Left forelimb (tissue), 1 donor: ENCODE measurements at regions not wholly inside any gene's neighbourhood (a gene's known extent, or its start where the extent isn't known, plus 50 kb on each side); places are given as distances from the start of the nearest gene placed in this dataset.
"Not testable (repeated sequence)": the region's sequence is repeated elsewhere in the genome, so short reads cannot be mapped to it uniquely, and the experiment has no call there.

Source experiments
- DNase-seq: peaks from one replicate; pipeline ENCODE4 v3.0.0-alpha.2; 2018; ENCODE audit warnings: low spot score

DNA sequence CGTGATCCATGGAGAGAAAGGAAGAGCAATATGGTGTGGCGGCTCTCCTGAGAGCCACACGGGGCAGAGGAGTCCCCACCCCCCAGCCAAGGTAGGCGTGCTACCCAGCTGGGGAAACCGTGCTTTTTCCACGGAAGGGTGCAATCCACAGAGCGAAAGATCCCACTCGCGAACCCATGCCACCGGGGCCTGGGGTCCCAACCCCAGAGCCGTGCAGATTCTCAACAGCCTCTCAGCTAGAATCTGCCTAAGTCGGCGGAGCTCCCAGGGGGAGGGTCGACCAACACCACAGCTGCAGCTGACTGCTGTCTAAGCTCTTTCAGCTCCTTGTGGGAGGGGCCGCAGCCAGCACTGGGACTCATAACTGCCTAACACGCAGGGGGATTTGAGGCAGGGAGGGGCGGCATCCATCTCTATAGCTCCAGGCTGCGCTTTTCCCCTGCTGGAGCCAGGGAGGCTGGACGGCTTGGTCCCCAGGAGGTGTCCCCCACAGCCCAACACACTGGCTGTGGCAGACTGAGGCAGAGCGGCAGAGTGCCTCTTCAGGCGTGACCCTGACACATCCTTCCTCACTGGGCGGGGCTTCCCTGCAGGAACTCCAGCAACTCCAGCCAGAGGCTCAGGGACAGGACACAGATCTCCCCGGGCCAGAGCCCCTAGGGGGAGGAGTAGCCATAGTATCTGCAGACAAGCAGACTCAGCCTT is 107.6 kb upstream of the ZBTB20 start:
- DNase-seq: no peak

DNA sequence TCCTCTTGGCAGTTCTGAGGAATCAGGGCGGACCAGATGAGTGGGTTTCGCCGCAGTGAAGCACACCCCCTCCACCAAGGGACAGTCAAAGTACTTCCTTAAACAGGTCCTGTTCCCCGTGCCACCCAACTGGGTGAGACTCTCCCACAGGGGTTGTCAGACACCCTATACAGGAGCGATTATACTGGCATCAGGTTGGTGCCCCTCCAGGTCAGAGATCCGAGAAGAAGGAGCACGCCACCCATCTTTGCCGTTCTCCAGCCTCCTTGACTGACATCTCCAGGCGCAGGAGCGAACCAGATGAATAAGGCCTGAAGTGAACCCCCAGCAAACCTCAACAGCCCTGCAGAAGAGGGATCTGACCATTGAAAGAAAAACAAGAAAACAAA is 108.1 kb upstream of the ZBTB20 start:
- no peak for DNase-seq

DNA sequence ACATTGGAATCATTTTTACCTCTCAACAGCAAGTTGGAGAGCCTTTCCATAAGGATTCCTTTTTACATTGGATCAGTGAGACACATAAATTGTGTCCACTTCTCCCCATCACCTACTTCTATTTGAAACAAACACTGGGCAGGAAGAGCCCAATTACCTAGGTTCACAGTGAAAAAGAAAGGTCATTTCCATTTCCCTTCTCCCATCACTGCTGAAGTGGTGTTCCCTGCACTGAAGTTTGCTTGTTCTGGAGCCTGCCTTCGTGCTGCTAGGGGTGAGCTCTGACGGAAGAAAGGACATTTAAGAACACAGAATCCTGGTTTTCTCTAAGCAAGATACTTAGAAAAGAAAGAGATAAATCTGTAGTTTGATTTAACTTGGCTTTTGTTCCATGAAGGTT is 123.8 kb upstream of the ZBTB20 start:
- DNase-seq: no peak

DNA sequence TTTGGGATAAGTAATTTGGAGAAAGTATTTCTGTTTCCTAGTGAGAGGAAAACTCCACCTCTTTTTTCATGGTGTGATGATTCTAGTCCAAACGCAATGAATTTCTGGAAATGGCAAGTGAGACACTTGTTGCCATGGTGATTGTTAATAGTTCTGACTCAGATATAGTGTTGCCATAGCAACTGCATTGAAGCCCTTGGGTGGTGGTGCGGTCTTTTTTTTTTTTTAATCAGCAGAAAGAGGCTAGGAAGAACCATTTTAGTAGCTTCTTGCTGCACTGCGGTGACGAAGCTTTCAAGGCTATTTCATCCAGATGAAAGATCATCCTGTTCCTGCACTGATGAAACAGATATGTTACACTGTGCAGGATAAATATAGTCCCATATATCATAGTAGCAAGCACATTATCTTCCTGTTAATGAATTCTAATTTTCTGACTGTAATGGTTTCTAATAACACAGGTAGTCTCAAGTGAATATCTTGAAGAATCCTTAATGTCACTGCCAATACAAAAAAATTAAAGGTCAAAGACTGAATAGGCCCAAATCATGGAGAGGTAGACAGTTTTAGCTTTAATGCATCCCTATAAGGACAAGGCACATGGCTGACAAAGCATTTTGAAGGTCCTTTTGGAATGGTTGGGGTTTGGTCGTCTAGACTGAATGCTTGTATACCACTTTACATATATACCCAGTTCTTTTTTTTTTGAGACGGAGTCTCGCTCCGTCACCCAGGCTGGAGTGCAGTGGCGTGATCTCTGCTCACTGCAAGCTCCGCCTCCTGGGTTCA is 125.1 kb upstream of the ZBTB20 start:
- DNase-seq: no peak

DNA sequence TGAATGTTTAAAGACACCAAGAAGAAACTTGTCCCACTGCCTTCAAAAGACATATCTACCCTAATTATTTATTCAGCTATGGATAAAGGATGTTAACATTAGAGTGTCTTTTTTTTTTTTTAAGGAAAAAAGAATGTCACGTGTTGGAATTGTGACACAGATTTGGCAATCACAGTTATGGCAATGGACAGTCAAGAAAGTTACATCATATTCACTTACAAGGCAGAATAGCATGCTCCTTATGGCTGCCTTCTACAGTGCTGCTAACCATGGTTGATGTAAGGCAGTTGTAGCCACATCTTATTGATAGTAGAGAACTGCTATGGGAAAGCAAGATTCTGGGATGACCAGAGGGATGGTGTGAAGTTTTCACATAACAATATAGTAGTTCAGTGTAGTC is 128.8 kb upstream of the ZBTB20 start:
- no peak for DNase-seq

DNA sequence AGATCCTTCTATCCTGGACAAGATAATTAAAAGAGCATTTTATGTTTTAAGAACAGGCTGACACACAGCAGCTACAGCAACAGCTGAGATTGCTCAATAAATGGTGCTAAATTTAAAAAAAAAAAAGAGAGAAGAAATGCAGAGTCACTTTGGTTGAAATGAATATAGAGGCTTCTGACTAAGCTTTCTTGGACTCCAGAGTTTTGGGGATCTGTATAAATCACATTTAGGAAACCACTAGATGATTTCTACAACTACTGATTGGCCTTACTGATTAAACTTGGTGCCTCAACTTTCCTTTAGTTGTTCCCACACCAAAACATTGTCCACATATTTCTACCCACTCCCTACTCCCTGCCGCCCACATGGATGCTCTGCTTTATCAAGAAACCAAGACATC is 132.9 kb upstream of the ZBTB20 start:
- DNase-seq: no peak

DNA sequence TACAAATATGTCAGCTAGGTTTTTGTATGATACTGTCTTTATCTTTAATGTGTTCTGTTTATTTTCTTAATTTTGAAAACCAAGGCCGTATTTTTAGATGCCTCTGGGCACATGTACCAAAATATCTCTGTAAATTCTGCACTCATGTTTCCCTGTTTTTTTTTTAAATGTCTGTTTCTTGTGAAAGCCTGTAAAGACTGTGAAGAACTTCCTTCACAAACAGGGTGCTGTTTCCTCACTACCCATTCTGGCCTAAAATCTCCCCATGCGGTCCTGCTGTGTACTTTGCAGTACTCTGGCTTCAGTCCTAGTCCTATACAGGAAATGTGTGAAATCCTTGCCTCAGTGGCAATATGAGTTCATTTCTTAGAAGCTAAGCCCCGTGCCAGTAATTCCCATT is 133.4 kb upstream of the ZBTB20 start:
- DNase-seq: no peak

DNA sequence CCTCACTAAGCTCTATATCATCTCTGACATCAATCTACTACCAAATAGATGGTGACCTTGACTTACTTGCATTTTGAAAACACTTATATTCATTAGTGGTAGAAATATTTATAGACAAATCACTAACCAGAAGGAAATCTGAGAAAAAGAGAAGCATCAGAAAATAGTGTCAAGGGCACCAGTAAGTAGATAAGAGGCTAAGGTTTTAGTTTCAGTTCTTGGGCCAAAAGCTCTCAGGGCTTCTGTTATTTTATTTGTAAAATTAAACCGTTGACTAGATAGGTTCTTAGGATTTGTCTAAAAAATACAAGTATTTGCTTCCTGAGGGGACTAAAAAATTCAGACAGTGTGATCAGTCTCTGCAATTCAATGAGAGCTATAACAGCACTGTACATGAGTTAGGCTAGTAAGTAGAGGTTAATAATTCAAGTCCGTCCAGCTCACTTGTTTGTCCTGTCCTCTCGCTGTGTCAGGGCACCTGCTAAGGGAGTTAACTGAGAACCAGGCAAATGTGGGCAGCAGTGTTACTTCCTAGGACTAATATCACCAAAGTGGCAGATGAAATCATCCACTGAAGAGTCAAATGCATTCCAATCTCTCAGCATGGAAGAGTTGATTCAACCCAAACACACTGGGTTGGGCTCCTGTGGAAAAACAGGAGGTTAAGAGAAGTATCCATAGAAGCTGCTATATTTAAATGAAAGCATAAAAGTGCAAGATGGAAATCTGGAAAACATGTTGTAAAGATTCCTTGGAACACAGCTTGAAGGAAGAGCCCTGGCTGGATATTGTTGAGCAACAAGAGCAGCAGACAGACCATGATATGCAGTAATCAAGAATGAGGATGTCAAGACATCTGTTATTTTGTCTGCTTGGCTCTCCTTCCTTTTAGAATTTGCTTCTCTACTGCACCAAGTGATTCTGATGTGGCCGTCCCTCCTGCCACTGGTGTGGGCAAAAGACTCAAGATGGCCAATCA is 134.9 kb upstream of the ZBTB20 start:
- no peak for DNase-seq

DNA sequence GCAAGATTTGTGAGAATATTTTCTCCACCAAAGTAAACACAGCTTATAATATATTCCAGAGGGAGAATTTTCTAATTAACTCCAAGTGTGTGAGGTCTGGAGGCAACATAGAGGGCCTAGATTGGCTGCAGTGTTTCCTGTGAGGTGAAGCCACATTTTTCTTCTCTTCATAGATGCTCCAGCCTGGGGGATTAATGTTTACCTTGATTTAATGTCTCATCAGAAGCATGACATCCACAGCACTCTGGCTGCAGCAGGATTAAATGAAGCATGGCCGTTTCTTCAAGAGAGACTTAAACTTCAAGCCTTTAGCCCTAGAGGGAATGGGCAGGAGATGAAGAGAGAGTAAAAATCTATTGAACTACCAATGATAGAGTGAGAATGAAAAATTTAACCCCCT is 137.9 kb upstream of the ZBTB20 start:
- no peak for DNase-seq

DNA sequence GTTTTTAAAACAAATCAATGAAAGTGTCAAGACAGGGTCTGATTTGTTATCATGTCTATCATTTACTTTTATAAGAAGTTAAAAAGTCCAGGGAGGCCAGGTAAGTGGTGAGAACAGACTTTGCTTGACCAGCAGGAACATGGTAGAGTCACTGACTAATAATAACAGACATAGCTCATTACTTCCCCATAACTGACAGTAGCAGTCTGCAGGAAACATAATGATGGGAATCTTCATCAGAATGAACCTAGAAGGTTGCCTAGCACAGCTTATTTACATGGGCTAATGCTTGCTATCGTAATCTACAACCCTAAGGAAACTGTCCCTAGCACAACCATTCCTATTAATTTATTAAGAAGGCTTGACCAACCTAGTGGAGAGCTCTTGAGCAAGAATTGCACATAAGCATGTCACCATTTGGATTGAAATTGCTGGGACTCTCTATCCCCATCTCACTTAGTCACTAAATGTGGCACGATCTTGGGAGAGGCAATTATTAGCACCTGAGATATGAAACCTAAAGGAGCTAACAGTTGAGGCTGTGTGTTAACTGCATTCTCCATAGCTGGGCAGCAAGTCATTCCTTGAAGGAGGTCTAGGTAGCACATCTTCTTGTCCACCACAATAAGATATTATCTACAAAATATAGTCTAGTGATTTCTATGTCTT is 139.6 kb upstream of the ZBTB20 start:
- DNase-seq: no peak

DNA sequence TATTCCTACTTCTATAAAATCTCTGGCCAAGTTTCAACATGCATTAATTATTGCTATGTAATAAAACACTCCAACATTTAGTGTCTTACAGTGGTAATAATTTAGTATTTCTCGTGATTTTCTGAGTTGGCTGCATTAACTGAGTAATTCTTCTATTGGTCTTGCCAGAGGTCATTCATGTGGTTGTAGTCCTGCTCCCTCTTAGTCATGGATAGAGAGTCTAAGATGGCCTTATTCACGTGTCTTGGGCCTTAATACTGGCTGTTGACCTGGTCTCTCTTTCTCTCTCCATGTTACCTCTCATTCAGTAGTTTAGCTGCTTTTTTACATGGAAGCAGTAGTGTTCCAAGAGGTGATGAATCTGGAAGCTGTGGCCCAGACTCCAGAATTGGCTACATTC is 140.1 kb upstream of the ZBTB20 start:
- DNase-seq: no peak

DNA sequence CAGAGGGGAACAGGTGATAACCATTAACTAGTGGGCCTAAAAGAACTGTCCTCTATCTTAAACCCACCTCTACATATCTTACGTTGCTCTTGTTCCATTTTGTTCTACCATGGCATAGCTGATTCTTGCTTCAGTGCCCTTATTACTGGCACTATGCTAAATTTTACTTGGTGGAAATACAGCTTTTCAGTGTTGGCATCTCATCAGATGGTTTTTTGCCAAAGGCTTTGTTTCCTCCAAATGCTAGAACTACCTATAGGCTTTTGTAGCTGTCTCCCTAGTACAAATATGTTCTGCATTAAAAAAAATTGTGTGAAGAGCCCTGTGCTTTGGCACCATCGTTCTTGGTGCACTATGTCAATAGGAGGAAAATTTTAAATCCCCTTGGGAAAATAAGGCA is 145.0 kb upstream of the ZBTB20 start:
- no peak for DNase-seq

DNA sequence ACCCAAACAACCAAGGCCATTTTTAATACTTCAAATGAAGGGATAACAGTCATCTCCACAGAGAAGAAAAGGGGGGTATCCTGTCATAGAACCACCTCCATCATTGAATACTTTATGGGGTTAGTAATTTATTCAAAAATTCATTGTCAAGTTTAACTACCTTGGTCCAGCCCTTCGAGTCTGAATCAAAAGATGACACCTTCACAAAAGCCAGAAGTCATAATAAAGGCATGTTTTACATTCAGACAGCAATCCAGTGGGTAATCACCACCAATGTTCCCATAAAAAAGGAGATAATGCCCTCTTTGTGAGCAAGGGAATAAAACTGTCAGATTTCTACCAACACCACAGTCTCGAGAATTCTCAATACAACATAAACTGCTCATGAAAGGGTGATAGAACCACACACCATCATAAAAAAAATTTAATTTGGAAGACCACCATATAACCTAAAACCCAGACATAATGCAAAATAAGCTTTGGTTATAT is 145.6 kb upstream of the ZBTB20 start:
- no peak for DNase-seq

DNA sequence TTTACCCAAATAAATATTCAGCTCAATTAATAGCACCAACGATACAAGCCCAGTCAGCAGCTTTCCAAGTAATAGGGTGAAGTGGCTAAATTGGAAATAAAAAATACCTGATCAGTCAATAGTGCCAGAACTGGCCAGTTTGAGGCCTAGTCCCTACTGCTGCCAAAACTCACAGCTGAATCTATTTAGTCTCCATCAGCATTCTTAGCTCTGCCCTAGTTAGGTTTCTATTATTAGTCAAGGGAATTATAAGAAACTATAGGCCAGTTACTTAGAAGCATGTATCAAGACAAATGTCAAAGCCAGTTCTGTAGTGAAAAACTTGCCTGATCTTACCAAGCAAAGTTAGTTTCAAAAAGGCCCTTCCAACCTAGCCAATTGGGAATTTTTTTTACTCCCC is 146.2 kb upstream of the ZBTB20 start:
- DNase-seq: no peak

DNA sequence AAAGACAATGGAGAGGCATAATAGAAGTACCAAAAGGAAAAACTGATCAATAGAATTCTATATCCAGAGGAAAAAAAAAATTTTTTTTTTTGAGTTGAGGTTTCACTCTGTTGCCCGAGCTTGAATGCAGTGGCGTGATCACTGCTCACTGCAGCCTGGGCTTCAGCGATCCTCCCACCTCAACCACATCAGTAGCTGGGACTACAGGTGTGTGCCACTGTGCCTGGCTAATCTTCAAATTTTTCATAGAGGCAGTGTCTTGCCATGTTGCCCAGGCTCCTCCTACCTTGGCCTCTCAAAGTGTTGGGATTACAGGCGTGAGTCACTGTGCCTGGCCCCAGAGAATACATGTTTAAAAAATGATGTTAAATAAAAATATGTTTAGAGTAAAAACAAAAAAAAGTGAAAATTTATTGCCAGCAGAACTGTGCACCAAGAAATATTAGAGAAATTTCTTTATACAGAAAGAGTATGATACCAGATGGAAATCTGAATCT is 154.3 kb upstream of the ZBTB20 start:
- DNase-seq: no peak

DNA sequence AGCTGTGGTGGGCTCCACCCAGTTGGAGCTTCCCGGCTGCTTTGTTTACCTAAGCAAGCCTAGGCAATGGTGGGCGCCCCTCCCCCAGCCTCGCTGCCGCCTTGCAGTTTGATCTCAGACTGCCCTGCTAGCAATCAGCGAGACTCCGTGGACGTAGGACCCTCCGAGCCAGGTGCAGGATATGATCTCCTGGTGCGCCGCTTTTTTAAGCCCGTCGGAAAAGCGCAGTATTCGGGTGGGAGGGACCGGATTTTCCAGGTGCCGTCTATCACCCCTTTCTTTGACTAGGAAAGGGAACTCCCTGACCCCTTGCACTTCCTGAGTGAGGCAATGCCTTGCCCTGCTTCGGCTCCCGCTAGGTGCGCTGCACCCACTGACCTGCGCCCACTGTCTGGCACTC is 170.9 kb upstream of the ZBTB20 start:
- DNase-seq: not testable (repeated sequence)

DNA sequence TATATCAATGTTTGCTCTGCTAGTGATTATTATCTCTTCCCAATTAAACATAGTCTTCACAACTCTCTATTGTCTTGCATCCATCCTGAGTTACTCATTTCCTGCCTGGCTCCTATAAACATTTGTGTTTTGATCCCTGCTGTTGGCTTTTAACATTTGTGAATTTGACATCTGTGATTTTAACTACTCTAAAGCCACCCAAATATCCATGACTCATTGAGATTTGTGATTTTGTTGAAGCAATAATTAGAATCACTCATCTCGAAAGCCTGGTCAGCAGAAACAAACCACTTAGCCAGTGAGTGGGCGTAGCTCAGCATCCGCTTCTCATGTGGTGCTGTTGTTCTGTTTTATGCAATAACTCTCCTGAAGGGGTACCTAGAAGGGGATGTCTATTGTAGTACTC is 174.3 kb upstream of the ZBTB20 start:
- DNase-seq: no peak

DNA sequence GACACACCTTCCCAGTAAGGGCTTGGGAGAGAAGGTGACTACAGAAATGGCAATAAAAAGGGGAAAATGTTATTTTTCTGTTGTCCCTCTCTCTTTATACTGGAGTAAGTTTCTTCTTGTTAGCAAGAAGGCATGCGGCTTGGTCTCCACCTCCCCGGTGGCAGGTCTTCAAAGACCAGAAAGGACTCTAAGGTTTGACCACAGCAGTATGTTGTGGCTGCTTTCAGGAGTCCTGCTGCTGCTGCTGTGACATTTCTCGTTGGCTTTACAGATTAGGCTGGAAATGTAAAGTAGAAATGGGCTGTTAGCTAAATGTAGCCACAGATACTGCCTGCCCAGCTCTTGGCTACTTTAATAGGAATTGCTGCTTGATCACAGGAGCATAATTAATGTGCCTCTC is 175.8 kb upstream of the ZBTB20 start:
- no peak for DNase-seq

DNA sequence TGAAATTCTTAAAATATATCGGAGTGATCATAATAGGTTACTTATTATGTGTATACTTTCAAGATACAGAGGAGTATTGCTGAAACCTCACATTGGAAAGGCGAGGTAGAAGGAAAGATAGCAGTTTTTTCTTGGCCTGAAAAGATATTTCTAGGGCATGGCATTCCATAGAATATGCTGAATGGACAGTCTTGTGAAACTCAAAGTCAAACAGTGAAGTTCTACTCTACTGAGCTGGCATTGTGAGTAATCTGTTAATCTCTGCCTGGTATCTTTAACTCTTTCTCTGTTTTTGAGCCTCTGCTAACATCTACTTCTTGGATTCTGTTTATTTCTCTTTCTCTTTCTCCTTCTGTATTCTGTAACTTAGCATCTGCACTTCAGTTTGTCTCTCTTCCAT is 176.3 kb upstream of the ZBTB20 start:
- DNase-seq: no peak

DNA sequence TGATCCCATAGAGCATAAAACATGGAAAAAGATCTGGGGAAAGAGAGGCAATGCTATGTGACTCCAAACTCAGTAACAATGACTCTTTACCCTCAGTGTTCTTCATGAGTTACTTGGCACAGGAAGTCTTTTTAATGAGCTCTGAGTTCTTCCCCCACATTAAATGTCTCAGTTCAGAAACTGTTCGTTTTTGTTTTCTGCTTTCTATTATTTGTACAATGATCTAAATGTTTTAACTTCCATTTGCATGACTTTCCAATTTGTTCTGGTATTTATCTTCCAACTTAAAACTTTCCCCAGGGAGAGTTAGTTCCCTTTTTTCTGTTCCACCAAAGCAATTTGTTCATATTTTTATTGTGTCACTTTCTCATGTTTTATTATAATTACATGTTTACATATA is 177.0 kb upstream of the ZBTB20 start:
- no peak for DNase-seq

DNA sequence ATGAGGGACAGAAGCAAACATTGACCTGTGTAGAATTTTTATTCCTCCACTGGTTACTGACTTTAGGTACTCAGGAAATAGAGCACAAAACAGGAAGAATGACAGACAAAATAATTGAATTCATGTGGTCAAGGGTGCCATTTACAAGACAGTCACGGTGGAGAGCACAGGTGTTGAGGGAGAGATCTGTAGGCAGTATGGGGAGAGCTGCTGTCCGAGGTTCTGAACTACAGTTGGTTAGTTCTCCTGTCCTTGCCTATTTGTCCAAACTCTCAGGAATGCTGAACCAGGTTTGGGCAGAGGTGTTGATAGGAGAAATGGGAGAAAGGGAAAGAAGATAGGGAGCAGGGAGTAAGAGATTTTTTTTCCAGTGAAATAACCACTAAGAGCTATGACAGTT is 178.5 kb upstream of the ZBTB20 start:
- DNase-seq: no peak

DNA sequence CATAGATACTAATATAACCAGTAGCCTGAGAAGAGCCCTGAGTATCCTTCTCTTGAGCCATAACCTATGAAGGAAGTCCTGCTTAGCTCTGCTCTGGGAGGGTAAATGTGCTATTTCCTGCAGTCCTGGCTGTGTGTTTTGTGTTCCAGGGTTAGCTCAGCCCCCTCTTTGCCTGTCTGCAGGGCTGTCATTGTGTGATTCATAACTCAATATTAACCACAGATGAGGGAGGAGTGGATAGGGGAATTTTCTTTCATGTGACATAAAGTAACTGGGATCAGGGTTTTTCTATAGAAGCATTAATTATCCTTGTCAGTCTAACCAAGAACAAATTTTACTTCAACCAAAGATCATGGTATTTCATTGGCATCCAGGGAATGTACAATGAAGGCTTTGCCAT is 183.3 kb upstream of the ZBTB20 start:
- DNase-seq: no peak
